Thyroid gland (tissue), 4 donors: ENCODE measurements at regions not wholly inside any gene's neighbourhood (a gene's known extent, or its start where the extent isn't known, plus 50 kb on each side); places are given as distances from the start of the nearest gene placed in this dataset.

Source experiments
- POLR2A ChIP-seq, 2 donors: fragments of 450-650 bp; IDR thresholded peaks; one replicate each; pipeline ENCODE4 v1.6.1; 2017; ENCODE audit warnings: antibody characterized with exemption in 2 of 2, mild to moderate bottlenecking in 2 of 2, moderate library complexity in 1 of 2
- TF ChIP-seq, protein P1 (sequence below), 6 experiments: fragments of 200-600 bp in 3 of 6; fragments of 450-650 bp in 3 of 6; sonication (generic) in 3 of 6; IDR thresholded peaks; one replicate each; pipeline ENCODE4 v1.5.1; 2016 to 2019; ENCODE audit warnings: antibody characterized with exemption in 6 of 6, mild to moderate bottlenecking in 2 of 6, inconsistent platforms in 1 of 6, moderate library complexity in 1 of 6

DNA sequence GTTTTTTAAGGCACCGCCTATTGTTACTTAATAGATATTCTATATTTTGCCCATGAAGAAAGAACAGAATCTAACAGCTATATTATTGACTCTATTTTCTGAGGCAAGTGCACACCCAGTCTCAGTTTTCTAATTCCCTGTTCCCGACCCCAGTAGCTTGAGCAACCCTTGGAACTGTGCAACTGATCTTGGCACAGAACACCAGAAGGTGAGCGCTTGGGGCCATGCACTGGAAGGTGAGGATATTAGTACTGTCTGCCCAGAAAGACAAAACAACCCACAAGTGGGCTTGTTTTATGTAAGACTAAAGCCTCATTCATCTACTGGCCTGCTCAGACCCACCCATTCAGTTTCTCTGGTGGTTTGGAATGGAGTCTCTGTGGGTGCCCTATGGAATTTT is 188.8 kb upstream of the LINC00305 start:
- TF ChIP-seq, protein P1, sequence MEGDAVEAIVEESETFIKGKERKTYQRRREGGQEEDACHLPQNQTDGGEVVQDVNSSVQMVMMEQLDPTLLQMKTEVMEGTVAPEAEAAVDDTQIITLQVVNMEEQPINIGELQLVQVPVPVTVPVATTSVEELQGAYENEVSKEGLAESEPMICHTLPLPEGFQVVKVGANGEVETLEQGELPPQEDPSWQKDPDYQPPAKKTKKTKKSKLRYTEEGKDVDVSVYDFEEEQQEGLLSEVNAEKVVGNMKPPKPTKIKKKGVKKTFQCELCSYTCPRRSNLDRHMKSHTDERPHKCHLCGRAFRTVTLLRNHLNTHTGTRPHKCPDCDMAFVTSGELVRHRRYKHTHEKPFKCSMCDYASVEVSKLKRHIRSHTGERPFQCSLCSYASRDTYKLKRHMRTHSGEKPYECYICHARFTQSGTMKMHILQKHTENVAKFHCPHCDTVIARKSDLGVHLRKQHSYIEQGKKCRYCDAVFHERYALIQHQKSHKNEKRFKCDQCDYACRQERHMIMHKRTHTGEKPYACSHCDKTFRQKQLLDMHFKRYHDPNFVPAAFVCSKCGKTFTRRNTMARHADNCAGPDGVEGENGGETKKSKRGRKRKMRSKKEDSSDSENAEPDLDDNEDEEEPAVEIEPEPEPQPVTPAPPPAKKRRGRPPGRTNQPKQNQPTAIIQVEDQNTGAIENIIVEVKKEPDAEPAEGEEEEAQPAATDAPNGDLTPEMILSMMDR (IDR thresholded peaks at IDR 0.05), result no peak
- TF ChIP-seq POLR2A (IDR thresholded peaks at IDR 0.05), result no peak
